ENCODE measurements at regions not wholly inside any gene's neighbourhood (a gene's known extent, or its start where the extent isn't known, plus 50 kb on each side); places are given as distances from the start of the nearest gene placed in this dataset.

- TF ChIP-seq POLR2A (IDR thresholded peaks at IDR 0.05; ENCODE audit: low read length) (no peak), GATA1 (IDR thresholded peaks at IDR 0.05; ENCODE audit: low read depth, low read length) (no peak)
These were observed 288.5 kb upstream of the ANKH start for GRCh38 chr5:15160091-15160490.
